Gastroesophageal sphincter (tissue), 3 donors: ENCODE measurements at regions not wholly inside any gene's neighbourhood (a gene's known extent, or its start where the extent isn't known, plus 50 kb on each side); places are given as distances from the start of the nearest gene placed in this dataset.

Source experiments
- CTCF ChIP-seq, 4 experiments: fragments of 200-600 bp in 2 of 4; fragments of 450-650 bp in 2 of 4; sonication (generic) in 1 of 4; IDR thresholded peaks; one replicate each; pipeline ENCODE4 v1.5.1; 2017 to 2019; ENCODE audit warnings: antibody characterized with exemption in 4 of 4, mild to moderate bottlenecking in 2 of 4, moderate library complexity in 2 of 4
- EP300 ChIP-seq: sonication (generic); formaldehyde crosslinking; IDR thresholded peaks from one replicate; pipeline ENCODE4 v1.6.1; 2017; ENCODE audit warnings: antibody characterized with exemption, mild to moderate bottlenecking
- POLR2A ChIP-seq, 2 donors: fragments of 450-650 bp; IDR thresholded peaks; one replicate each; pipeline ENCODE4 v1.6.1; 2017; ENCODE audit warnings: antibody characterized with exemption in 2 of 2, mild to moderate bottlenecking in 2 of 2, moderate library complexity in 1 of 2

GRCh38 chr15:61393524-61393923 lies 164.4 kb upstream of the RORA start:
- TF ChIP-seq EP300 (no peak), POLR2A (IDR thresholded peaks at IDR 0.05) (no peak), CTCF (IDR thresholded peaks at IDR 0.05) (no peak)
